IPS-NIHi7 (cell line): ENCODE measurements at regions not wholly inside any gene's neighbourhood (a gene's known extent, or its start where the extent isn't known, plus 50 kb on each side); places are given as distances from the start of the nearest gene placed in this dataset.
"Not testable (repeated sequence)": the region's sequence is repeated elsewhere in the genome, so short reads cannot be mapped to it uniquely, and the experiment has no call there.

Source experiments
- DNase-seq: peaks from one replicate; pipeline ENCODE4 v3.0.0; 2012; ENCODE audit warnings: mixed read lengths; ENCODE audit errors: extremely low spot score

DNA sequence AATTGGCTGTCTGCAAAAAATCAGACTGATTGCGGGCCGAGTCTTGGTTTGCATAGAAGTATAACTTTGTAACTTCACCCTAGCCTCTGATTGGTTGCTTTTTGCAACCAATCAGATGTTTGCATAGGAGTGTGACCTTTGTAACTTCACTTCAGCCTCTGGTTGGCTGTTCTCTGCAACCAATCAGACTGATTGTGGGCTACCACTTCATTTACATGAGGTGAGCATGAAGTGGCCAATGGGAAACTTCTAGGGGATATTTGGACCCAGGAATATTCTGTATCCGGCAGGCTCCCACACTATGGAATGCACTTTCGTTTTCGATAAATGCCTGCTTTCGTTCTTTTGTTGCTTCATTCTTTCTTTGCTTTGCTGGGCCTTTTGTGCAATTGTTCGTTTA lies 667.7 kb downstream of the FAM133A start:
- DNase-seq, result not testable (repeated sequence)

DNA sequence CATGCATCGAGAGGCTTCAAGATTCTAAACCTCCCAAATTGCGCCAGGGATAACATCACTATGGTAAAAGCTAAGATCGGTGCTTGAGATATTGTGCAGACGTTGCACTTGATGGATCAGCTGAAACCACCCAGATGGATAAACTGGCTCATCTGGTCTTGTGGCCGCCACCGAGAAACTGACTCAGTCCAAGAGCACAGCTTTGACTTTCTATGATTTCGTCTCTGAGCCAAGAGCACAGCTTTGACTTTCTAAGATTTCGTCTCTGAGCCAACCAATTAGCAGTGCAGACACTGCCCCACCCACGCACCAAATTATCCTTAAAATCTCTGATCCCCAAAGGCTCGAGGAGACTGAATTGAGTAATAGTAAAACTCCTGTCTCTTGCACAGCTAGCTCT lies 687.2 kb downstream of the FAM133A start:
- no peak for DNase-seq

DNA sequence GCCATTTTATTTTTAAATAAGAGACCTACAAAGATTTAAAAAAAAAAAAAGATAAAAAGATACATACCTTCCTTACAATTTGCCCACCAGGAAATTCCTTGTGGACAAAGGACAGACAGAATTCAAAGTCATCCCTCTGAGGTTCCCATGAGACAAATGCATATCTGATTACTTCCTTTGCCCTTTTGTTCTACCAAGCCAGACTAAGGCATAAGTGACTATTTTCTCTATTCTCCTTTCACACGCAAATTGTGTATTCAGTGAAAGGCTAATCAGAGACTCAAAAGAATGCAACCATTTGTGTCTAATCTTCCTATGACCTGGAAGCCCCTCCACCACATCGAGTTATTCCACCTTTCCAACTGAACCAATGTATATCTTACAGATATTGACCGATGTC lies 691.7 kb downstream of the FAM133A start:
- no peak for DNase-seq

DNA sequence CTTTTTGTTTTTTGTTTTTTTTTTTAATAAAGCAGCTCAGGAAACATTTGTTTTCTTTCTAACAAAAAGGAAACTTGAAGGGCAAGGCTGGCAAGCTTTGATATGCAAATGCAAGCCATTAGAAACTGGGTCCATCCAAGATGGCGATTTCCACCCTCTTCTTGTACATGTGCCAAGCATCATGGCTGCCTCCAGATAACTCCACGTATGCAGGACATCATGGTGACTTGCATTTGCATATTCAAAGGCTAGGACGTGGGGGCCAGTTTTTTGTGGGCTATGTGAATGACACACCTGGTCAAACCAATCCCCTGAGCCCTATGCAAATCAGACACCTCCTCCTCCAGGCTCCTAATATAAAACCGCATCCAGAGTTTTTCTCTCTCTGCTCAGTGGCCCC lies 692.6 kb downstream of the FAM133A start:
- DNase-seq, result no peak

DNA sequence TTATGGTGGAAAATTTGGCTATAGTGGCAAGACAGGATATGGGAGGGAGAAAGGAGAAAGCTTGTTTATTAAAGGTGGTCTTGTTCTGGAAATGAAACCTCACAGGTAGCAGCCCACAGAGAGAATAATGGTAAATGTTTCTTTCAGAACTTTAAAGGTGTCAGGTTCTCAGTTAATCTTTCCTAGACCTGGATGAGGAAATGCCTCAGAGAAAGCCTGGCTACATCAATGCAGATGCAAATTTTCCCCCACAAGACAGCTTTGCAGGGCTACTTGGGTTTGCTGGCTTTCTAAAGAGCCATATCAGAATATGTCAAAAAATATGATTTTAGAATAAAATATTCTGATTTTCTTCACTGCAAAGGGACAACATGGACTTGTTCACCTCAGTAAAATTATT lies 715.0 kb downstream of the FAM133A start:
- DNase-seq, result no peak

DNA sequence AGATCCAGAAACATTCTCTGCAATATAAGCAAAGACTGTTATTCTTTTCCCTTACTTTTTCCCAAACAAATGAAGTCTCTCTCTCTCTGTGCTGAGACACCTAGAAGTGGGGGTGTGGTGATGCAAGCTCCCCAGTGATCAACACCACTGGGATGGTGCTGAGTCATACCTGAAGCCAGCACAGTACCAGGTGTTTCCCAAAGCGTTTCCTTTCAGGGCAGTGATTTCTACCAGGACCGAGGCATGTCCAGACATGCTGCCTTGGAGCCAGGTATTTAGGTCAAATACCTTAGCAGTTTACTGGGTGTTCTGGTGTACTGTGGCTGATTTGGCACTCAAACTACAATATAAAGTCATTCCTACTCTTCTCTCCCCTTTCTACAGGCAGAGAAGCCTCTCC lies 726.5 kb downstream of the FAM133A start:
- DNase-seq, result peak; percentile 12

DNA sequence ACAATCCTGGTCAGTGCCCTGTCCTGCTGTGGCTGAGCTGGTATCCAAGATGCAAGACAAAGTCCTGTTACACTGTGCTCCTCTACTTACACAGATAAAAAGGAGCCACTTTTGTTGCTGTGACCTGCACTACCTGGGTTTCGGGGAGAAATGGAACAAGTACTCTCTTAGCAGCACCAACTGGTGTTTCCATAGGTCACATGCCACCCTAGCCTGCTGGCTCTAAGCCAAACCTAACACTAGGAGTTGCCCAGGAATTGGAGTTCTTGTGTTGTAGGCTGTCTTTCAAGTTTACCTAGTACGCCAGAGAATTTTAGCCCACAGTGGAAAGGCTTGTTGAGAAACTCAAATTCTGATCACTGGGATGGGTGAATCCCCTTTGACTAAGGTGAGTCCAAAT lies 727.4 kb downstream of the FAM133A start:
- DNase-seq, result no peak

DNA sequence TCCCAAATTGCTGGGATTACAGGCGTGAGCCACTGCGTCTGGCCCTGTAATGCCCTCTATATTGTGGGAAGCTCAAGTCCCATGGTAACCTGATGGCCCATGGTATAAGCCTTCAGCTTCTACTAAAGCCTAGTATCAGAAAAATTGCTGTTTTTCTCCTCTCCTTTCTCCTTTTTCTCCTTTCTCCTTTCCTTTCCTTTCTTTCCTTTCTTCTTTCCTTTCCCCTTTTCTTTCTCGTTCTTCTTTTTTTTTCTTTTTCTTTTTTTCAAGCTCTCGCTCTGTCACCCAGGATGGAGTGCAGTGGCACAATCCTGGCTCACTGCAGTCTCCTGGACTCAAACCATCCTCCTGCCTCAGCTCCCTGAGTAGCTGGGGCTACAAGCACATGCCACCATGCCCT lies 740.7 kb downstream of the FAM133A start:
- no peak for DNase-seq

DNA sequence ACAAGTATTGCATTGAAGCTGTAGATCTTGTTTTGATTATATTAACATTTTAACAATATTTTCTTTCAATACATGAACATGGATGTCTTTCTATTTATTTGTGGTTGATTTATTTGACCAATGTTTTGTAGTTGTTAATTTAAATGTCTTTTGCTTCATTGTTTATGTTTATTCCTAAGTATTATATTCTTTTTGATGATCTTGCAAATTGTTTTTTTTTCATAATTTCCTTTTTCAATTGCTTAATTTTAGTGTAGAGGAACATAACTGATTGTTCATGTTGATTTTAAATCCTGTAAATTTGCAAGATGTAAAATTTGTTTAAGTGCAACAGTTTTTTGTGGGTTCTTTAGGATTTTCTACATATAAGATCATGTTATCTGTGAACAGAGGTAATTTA lies 744.1 kb downstream of the FAM133A start:
- DNase-seq, result no peak

DNA sequence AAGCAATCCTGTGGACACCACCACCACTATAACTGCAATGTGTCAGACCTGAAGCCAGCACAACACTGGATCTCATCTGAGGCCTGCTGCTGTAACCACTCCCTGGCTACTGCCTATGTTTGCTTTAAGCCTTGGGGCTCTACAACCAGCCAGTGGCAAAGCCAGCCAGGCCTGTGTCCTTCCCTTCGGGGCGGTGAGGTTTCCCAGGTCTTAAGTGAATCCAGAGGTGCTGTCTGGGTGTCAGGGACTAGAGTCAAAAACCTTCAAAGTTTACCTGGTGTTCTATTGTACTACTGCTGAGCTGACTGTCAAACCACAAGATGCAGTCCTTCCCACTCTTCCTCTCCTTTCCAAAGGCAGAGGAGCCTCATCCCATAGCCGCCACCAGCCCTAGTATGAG lies 750.5 kb downstream of the FAM133A start:
- DNase-seq, result no peak

DNA sequence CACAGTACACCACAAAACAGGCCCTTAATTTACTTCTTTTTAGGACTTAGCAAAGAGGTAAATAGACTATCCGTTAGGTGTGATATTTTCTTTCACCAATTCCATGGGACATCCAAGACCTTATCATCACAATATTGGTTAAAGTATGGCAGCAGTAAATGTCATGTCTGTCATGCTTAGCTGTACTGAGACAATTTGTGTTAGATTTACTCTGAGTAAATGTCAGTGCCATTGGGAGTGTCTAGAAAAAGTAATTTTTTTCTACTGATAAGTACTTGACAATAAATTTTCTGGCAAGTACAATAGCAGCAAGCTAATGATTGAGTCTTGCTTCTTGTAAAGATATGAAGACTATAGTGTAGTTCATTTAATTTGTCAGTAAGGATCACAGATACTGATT lies 756.1 kb downstream of the FAM133A start:
- DNase-seq, result no peak

DNA sequence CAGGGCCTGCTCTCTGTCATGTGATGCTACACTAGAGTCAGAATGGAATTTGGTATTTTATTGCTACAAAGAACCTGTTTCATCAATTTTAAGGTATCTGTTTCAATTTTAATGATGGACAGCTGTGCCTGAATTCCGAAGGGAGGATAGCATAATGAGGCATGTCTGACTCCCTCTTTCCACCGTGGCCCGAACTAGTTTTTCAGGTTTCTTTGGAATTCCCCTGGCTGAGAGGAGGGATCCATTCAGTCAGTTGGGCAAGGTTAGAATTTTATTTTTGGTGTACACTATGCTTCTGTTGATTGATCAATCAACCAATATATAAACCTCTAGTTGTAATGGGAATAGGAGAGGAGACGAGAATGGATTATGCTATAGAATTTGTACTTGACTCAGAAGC lies 761.8 kb downstream of the FAM133A start:
- DNase-seq, result no peak

DNA sequence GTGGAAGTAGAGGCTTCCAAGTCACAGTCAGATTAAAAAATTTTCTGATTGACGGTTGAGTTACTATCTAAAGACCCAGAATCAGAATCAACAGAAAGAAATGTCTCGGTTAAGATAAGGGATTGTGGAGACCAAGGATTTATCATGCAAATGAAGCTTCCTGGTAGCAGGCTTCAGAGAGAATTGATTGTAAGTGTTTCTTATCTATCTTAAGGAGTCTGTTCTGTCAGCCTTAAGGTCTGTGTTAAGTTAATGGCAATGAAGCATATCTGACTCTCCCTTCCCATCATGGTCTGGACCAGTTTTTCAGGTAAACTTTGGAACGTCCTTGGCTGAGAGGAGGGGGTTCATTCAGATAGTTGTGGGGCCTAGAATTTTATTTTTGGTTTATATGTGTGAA lies 780.2 kb downstream of the FAM133A start:
- no peak for DNase-seq

DNA sequence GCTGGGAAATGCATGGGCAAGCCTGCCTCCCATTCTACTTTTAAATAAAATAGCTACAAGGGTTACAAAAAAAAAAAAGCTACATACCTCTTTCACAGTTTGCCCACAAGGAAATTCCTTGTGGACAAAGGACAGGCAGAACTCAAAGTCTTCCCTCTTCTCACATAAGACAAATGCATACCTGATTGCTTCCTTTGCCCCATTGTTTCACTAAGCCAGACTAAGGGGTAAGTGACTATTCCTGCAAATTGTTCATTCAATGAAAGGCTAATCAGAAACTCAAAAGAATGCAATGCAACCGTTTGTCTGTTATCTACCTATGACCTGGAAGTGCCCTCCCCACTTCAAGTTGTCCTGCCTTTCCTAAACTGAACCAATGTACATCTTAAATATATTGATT lies 780.6 kb downstream of the FAM133A start:
- no peak for DNase-seq

DNA sequence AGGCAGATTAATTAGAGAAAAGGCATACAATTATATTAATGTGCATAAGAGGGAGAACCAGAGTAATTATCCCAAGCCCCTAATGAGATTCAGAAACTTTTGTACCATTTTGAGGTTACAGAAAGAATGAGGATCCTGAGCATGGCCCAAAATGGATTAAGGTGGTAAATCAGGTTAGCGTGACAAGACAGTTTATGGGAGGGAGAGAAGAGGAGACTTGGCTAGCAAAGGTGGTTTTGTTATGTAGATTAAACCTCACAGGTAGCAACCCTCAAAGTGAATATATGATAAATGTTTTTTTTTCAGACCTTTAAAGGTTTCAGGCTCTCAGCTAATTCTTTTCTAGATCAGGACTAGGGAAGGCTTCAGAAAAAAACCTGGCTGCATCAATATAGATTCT lies 781.8 kb downstream of the FAM133A start:
- no peak for DNase-seq

DNA sequence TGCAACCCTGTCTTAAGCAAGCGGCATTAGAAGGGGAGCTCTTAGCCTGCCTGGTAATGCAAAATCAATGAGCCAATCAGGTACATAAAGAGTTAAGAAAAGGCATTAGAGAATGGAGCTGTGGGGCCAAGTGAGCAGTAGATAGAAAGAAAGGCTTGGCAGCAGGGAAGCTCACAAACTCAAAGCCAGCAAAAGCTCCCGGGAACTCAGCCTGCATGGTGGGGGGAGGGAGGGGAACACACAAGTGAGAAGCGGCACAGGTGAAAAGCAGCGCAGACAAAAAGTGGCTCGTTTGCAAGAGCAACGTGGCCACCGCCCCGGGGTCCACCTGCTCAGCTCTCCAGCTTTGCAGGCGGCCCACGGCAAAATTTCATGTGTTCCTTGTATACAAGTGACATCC lies 818.5 kb downstream of the FAM133A start:
- peak; percentile 55 for DNase-seq

DNA sequence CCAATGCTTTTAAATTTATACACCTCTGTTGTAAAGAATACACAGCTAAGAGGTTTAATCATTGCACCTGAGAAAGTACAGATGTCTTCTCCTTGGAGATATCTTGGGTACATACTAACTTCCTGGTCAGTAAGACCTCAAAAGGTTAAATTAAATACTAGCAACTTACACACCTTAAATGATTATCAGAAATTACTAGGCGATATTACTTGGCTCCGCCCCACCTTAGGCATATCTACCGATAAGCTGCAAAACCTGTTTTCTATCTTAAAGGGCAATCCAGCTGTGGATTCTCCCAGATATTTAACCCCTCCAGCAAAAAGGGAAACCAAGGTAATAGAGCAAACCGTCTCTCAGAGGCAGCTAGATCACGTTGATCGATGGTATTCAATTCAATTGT lies 819.4 kb downstream of the FAM133A start:
- DNase-seq, result no peak

DNA sequence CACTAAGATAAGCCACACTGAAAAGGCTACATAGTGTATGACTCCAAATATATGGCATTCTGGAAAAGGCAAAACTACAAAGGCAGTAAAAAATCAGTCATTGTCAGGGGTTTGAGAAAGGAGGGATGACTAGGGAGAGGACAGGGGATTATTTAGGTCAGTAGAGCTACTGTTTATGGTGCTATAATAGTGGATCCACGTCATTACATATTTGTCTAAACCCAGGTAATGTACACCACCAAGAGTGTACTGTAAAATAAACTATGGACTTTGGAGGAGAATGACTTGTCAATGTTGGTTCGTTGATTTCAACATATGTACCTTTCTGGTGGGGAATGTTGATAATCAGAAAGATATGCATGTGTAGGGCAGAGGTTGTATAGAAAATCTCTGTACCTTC lies 837.6 kb downstream of the FAM133A start:
- no peak for DNase-seq

DNA sequence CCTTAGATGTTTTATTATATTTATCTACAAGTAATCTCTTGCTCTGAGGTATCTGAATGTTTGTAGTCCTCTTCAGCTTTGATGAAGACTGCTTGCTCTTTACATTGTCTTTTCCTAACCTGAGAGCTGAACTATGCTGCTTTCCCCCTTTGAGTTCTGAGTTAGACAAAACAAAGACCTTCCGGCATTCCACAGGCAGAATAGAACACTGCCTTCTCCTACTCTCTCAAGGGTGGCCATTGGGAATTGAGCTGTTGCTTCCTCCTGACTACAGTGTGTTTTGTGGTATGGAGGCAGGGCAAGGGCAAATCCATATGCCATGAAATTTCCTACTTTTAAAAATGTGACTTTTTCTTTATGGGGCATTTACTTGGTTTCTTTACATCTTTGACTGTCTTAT lies 841.0 kb downstream of the FAM133A start:
- peak; percentile 28 for DNase-seq

DNA sequence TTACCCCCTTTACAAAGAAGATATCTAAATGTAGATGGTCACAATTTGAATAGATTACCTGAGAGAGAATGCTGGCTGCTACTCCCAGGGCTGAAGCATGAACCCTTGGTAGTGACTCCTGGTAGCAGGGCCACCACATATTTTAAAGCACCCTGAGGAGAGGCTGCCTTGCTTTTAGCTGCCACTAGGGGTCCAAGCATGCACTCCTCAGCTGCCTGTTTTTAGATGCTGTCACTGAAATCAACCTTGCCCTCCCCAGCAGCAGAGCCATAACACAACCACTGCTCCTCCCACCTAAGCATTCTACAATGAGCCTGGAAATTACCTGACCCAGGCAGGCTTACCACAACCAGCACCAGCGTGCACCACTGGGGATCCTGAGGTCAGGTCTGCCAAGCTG lies 850.9 kb downstream of the FAM133A start:
- peak; percentile 12 for DNase-seq

DNA sequence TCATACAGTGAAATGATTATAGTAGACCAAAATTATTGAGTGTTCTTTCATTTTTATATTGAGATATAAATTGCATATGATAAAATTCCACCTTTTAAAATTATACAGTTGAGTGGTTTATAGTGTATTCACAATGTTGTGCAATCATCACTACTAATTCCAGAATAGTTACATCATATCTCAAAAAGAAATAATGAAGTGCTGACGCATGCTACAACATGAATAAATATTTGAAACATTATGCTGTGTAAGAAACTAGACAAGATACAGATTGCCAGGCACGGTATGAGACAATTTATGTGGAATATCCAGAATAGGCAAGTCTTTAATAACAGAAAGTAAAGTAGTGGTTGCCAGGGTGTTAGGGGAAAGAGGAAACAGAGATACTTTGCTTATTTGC lies 871.7 kb downstream of the FAM133A start:
- DNase-seq, result no peak

DNA sequence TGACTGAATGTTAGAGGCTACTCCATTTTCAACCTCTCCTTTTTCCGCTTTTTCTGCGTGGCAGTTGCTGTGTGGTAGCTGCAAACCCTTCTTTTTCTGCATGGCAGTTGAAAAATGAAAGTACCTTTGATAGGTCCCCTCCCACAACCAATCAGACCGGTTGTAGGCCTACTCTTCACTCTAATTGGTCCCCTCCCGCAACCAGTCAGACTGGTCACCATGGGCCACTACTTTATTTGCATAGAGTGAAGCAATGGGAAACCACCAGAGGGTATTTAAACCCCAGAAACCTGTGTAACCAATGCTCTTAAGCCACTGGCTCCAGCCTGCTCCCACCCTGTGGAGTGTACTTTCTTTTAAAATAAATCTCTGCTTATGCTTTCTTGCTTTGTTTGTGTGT lies 877.8 kb downstream of the FAM133A start:
- no peak for DNase-seq

DNA sequence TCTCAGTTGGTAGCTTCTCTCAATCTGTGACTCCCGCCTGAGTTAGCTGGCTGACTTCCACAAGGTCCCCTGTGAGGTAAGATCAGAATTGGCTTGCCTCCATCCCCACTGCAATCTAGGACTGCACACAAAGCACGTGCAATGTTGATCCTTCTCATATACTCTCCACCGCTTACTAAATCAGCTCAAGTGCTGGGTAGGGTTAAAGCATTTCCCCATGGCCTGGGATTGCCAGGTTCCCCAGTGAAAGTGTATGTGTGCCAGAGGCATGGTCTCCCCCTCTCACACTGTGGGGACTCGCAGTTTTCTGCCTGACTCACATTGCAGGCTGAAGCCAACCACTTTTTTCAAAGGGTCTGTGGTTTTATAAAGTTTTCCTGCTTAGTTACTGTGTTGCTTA lies 886.9 kb downstream of the FAM133A start:
- no peak for DNase-seq

DNA sequence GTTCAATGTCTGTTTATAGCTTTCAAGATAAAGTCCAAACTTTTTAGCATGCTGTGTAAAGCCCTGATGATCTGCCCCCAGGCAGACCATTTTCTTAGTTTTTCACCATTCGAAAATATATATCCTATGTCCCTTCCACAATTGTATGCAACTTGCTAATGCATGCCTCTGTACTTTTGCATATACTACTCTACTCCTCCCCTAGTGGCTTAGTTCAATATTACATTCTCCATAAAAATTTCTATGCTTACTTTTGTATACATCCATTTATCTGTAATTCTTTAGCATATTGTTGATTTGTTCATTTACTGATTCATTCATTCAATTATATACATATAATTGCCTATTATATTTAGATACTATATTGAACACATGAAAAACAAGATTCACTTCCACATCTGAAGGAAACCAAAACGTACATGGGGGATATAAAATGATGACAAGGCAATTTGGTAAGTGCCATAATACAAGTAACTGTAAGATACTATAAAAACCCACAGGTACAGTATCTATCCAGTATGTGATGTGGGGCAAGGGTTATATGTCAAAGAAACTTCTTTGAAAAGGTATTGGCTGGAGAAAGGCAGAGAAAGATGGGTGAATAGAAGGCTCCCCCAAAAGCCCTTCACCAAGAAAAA lies 902.5 kb downstream of the FAM133A start:
- no peak for DNase-seq

DNA sequence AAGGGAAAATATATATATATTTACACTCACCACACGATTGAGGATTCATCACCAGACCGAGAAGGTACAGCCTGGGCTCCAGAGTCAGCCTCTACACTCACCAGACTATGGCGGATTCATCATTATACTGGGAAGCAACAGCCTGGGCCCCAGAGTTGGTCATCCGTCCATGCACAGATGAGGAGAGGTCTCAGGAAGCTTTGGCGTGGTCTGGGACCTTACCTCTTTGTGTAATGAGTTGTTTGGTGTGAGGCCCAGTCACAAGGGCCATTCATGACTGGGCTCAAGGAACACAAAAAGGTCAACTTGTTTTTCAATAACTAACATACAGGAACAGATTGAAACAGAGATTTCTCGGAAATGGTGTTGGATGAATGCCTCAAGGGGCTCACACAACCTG lies 926.1 kb downstream of the FAM133A start:
- DNase-seq, result no peak
